NCI-H1417 (cell line): ENCODE measurements at regions not wholly inside any gene's neighbourhood (a gene's known extent, or its start where the extent isn't known, plus 50 kb on each side); places are given as distances from the start of the nearest gene placed in this dataset.
"Not testable (repeated sequence)": the region's sequence is repeated elsewhere in the genome, so short reads cannot be mapped to it uniquely, and the experiment has no call there.

Experiments used
- DNase-seq, 3 experiments: peaks; one replicate each; lab custom pipeline; 2025; lab: John Stamatoyannopoulos, UW

GRCh38 chr13:87093399-87093798, 577.8 kb upstream of the SLITRK5 start:
- DNase-seq: no peak

GRCh38 chr13:87094646-87095045, 576.5 kb upstream of the SLITRK5 start:
- DNase-seq: peak in 1 of 3 experiments; percentile 58

- no peak for DNase-seq
Observed at GRCh38 chr13:87100431-87100830, 570.7 kb upstream of the SLITRK5 start.

- no peak for DNase-seq
Observed at GRCh38 chr13:87107651-87108050, 563.5 kb upstream of the SLITRK5 start.

GRCh38 chr13:87120476-87120875, 550.7 kb upstream of the SLITRK5 start:
- DNase-seq: no peak

GRCh38 chr13:87122551-87122950, 548.6 kb upstream of the SLITRK5 start:
- no peak for DNase-seq

GRCh38 chr13:87123987-87124784, 547.0 kb upstream of the SLITRK5 start:
- peak in 2 of 3 experiments; percentile 9 to 63 for DNase-seq

- DNase-seq: no peak
Observed at GRCh38 chr13:87124785-87125074, 546.4 kb upstream of the SLITRK5 start.

GRCh38 chr13:87128036-87128435, 543.1 kb upstream of the SLITRK5 start:
- peak in 2 of 3 experiments; percentile 50 to 85 for DNase-seq

- peak in 1 of 3 experiments; percentile 59 for DNase-seq
Observed at GRCh38 chr13:87128491-87128890, 542.7 kb upstream of the SLITRK5 start.

GRCh38 chr13:87129602-87130300, 541.4 kb upstream of the SLITRK5 start:
- DNase-seq: no peak

- DNase-seq: peak in 1 of 3 experiments; percentile 50
Observed at GRCh38 chr13:87130423-87130822, 540.7 kb upstream of the SLITRK5 start.

- peak in 1 of 3 experiments; percentile 54 for DNase-seq
Observed at GRCh38 chr13:87131611-87132010, 539.6 kb upstream of the SLITRK5 start.

GRCh38 chr13:87138866-87139265, 532.3 kb upstream of the SLITRK5 start:
- DNase-seq: no peak

- no peak for DNase-seq
Observed at GRCh38 chr13:87147076-87147475, 524.1 kb upstream of the SLITRK5 start.

- peak in 2 of 3 experiments; percentile 5 to 49 for DNase-seq
Observed at GRCh38 chr13:87153371-87153770, 517.8 kb upstream of the SLITRK5 start.

- no peak for DNase-seq
Observed at GRCh38 chr13:87166348-87166747, 504.8 kb upstream of the SLITRK5 start.

GRCh38 chr13:87168390-87168789, 502.8 kb upstream of the SLITRK5 start:
- DNase-seq: no peak

- DNase-seq: no peak
Observed at GRCh38 chr13:87169337-87169736, 501.8 kb upstream of the SLITRK5 start.

GRCh38 chr13:87172166-87172835, 498.9 kb upstream of the SLITRK5 start:
- no peak for DNase-seq

GRCh38 chr13:87185138-87185537, 486.0 kb upstream of the SLITRK5 start:
- not testable (repeated sequence) for DNase-seq

GRCh38 chr13:87186647-87187046, 484.5 kb upstream of the SLITRK5 start:
- not testable (repeated sequence) for DNase-seq

- not testable (repeated sequence) for DNase-seq
Observed at GRCh38 chr13:87191485-87191884, 479.7 kb upstream of the SLITRK5 start.
